ENCODE measurements at regions not wholly inside any gene's neighbourhood (a gene's known extent, or its start where the extent isn't known, plus 50 kb on each side); places are given as distances from the start of the nearest gene placed in this dataset.
"Not testable (repeated sequence)": the region's sequence is repeated elsewhere in the genome, so short reads cannot be mapped to it uniquely, and the experiment has no call there.

DNA sequence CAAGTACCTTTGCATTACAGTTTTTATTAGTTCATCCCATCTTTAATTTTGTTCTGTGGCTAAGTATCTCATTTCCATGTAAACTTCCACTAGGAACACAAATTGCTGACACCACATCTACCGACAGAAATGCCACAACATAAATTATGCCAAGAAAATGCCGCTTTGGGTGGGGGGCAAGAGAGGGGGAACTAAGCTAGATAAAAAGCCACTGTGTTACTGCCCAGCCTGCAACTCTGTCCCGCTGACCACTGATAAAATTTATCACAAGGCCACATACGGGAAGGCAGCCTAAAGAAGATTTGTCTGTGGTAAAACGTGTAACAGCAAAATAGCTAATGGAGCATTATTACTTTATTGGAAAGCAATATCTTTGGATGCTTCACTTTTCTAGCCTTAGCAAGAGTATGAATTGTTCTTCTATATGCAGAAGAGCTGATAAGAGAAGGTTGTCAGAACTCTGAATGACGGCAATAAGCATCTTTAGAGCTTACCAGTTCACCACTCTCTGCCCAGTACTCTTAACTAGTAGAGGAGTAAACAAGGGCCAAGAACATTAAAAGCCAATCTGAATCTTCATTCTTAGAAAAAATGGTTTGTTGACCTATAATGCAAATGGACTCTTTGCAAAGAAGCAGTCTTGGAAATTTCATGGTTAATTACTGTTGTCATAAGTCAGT lies 172.2 kb upstream of the MEF2C start:
- H3K4me1 ChIP-seq (ENCODE audit: insufficient read depth, low read length) = no peaks in the 10 kb centered on the region
- H3K4me3 ChIP-seq (ENCODE audit: low read length) = no peak overlapping the region
- peaks cover 8% of the 10 kb centered on the region for H3K9me3 ChIP-seq (ENCODE audit: insufficient read depth, low read depth, low read length)
- no peak overlapping the region for H3K9ac ChIP-seq (ENCODE audit: low read depth, low read length)
- no peaks in the 10 kb centered on the region for H3K36me3 ChIP-seq (ENCODE audit: insufficient read depth, low read depth, low read length)
- H3K27me3 ChIP-seq (ENCODE audit: insufficient read depth, low read length) = no peaks in the 10 kb centered on the region
- H3K27ac ChIP-seq (ENCODE audit: low read length) = no peak overlapping the region

- no peaks in the 10 kb centered on the region for H3K36me3 ChIP-seq (ENCODE audit: insufficient read depth, low read depth, low read length)
Measured at GRCh38 chr5:89053547-89053946, 170.6 kb upstream of the MEF2C start.

DNA sequence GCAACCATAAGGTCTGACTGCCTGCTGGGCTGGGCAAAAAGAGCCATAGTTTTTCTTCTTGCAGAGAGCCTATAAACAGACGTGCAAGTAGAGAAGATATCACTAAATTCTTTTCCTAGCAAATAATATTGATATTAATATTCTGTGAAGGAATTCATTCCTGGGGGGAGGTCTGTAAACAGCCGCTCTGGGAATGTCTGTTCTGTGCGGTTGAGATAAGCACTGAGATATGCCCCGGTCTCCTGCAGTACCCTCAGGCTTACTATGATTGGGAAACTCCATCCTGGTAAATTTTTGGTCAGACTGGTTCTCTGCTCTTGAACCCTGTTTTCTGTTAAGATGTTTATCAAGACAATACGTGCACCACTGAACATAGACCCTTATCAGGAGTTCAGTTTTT lies 167.1 kb upstream of the MEF2C start:
- not testable (repeated sequence) for H3K27me3 ChIP-seq (ENCODE audit: insufficient read depth, low read length); H3K4me3 ChIP-seq (ENCODE audit: low read length); H3K27ac ChIP-seq (ENCODE audit: low read length)

More at GRCh38 chr5:89053547-89053946, 170.6 kb upstream of the MEF2C start:
- Histone ChIP-seq H3K27ac (ENCODE audit: low read length) (no peak overlapping the region), H3K9ac (ENCODE audit: low read depth, low read length) (no peak overlapping the region), H3K4me1 (ENCODE audit: insufficient read depth, low read length) (no peaks in the 10 kb centered on the region), H3K4me3 (ENCODE audit: low read length) (no peak overlapping the region), H3K9me3 (ENCODE audit: insufficient read depth, low read depth, low read length) (peaks cover 19% of the 10 kb centered on the region), H3K27me3 (ENCODE audit: insufficient read depth, low read length) (no peaks in the 10 kb centered on the region)

DNA sequence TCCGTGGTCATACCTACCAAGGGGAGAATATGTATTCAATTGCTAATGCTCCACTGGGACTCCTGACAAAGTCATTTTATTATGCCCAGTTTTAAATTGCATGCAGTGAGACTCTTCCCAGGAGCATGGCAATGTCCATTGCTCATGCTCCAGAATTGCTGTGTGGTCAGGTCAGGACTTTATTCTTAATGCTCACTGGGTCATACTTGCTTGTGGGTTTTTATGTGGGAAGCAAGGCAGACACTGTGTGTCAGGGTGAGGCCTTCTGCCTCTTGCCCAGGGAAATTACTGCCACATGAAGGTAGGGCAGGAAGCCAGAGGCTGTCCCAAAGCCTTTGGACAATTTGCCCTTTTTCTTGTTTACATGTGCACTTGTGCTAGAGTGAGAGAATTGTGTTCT lies 164.6 kb upstream of the MEF2C start:
- no peaks in the 10 kb centered on the region for H3K36me3 ChIP-seq (ENCODE audit: insufficient read depth, low read depth, low read length)
- peaks cover 19% of the 10 kb centered on the region for H3K9me3 ChIP-seq (ENCODE audit: insufficient read depth, low read depth, low read length)

More for the DNA sequence above, 167.1 kb upstream of the MEF2C start:
- not testable (repeated sequence) for H3K9ac ChIP-seq (ENCODE audit: low read depth, low read length); H3K36me3 ChIP-seq (ENCODE audit: insufficient read depth, low read depth, low read length); H3K4me1 ChIP-seq (ENCODE audit: insufficient read depth, low read length)
- peaks cover 19% of the 10 kb centered on the region for H3K9me3 ChIP-seq (ENCODE audit: insufficient read depth, low read depth, low read length)

GRCh38 chr5:89045216-89045615 lies 162.2 kb upstream of the MEF2C start:
- H3K27me3 ChIP-seq (ENCODE audit: insufficient read depth, low read length) = no peaks in the 10 kb centered on the region
- H3K4me1 ChIP-seq (ENCODE audit: insufficient read depth, low read length) = no peaks in the 10 kb centered on the region; the same call in 1 of the 2 replicates
- H3K9me3 ChIP-seq (ENCODE audit: insufficient read depth, low read depth, low read length) = peaks cover 12% of the 10 kb centered on the region
- no peaks in the 10 kb centered on the region for H3K36me3 ChIP-seq (ENCODE audit: insufficient read depth, low read depth, low read length)
- no peak overlapping the region for H3K4me3 ChIP-seq (ENCODE audit: low read length)
- no peak overlapping the region for H3K9ac ChIP-seq (ENCODE audit: low read depth, low read length)
- H3K27ac ChIP-seq (ENCODE audit: low read length) = no peak overlapping the region

More for the DNA sequence above, 164.6 kb upstream of the MEF2C start:
- H3K4me3 ChIP-seq (ENCODE audit: low read length) = no peak overlapping the region
- H3K4me1 ChIP-seq (ENCODE audit: insufficient read depth, low read length) = no peaks in the 10 kb centered on the region; the same call in 1 of the 2 replicates
- H3K27ac ChIP-seq (ENCODE audit: low read length) = no peak overlapping the region
- H3K27me3 ChIP-seq (ENCODE audit: insufficient read depth, low read length) = no peaks in the 10 kb centered on the region
- no peak overlapping the region for H3K9ac ChIP-seq (ENCODE audit: low read depth, low read length)

GRCh38 chr5:89044674-89045200 lies 161.8 kb upstream of the MEF2C start:
- Histone ChIP-seq H3K9ac (ENCODE audit: low read depth, low read length) (no peak overlapping the region), H3K36me3 (ENCODE audit: insufficient read depth, low read depth, low read length) (no peaks in the 10 kb centered on the region), H3K4me3 (ENCODE audit: low read length) (no peak overlapping the region), H3K27me3 (ENCODE audit: insufficient read depth, low read length) (no peaks in the 10 kb centered on the region), H3K27ac (ENCODE audit: low read length) (no peak overlapping the region), H3K9me3 (ENCODE audit: insufficient read depth, low read depth, low read length) (peaks cover 7% of the 10 kb centered on the region), H3K4me1 (ENCODE audit: insufficient read depth, low read length) (no peaks in the 10 kb centered on the region; the same call in 1 of the 2 replicates)

GRCh38 chr5:89043676-89044075 lies 160.7 kb upstream of the MEF2C start:
- H3K4me3 ChIP-seq (ENCODE audit: low read length) = no peak overlapping the region
- H3K36me3 ChIP-seq (ENCODE audit: insufficient read depth, low read depth, low read length) = no peaks in the 10 kb centered on the region
- no peak overlapping the region for H3K9ac ChIP-seq (ENCODE audit: low read depth, low read length)
- H3K27me3 ChIP-seq (ENCODE audit: insufficient read depth, low read length) = no peaks in the 10 kb centered on the region
- H3K9me3 ChIP-seq (ENCODE audit: insufficient read depth, low read depth, low read length) = no peaks in the 10 kb centered on the region
- H3K27ac ChIP-seq (ENCODE audit: low read length) = no peak overlapping the region
- H3K4me1 ChIP-seq (ENCODE audit: insufficient read depth, low read length) = no peaks in the 10 kb centered on the region; the same call in 1 of the 2 replicates

DNA sequence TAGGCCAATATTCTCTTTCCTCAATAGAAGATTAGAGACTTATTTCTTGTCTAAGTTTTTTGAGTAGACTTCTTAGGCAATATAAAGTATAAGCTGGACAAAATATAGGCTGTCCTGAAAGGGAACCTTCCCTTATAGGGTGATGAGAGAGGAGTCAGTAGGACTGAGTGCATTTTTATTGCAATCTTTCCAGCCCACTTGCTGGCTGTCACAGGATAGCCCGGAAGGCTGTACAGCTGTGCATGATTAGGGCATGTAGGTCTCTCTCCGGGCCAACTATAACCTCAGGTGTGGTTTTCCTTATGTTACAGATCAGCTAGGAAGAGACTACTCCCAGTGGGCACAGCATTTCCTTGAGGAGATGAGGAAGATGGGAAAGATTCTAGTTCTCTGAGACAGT lies 159.8 kb upstream of the MEF2C start:
- Histone ChIP-seq H3K9ac (ENCODE audit: low read depth, low read length) (no peak overlapping the region), H3K9me3 (ENCODE audit: insufficient read depth, low read depth, low read length) (no peaks in the 10 kb centered on the region), H3K36me3 (ENCODE audit: insufficient read depth, low read depth, low read length) (no peaks in the 10 kb centered on the region), H3K27me3 (ENCODE audit: insufficient read depth, low read length) (no peaks in the 10 kb centered on the region), H3K27ac (ENCODE audit: low read length) (no peak overlapping the region), H3K4me1 (ENCODE audit: insufficient read depth, low read length) (no peaks in the 10 kb centered on the region; the same call in 1 of the 2 replicates), H3K4me3 (ENCODE audit: low read length) (no peak overlapping the region)

DNA sequence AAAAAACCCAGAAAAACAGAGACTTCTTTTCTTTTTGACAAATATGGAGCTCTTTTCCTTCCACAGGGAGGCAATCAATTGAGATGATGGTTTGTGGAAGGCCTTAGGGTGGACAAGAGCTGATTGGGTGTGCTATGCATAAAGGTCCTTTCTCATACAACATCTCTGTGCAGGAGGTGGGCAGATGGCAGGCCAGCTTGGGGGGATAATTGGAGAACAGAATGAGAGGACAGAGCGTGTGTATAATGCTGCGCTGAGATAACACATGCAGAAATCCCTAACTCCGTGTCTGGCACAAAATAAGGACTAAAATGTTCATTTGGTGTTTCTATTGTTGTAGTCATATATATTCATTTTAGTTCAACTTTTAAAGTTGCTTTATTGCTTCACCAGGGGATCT lies 159.0 kb upstream of the MEF2C start:
- no peaks in the 10 kb centered on the region for H3K27me3 ChIP-seq (ENCODE audit: insufficient read depth, low read length)
- H3K4me1 ChIP-seq (ENCODE audit: insufficient read depth, low read length) = no peaks in the 10 kb centered on the region
- no peak overlapping the region for H3K9ac ChIP-seq (ENCODE audit: low read depth, low read length)
- H3K9me3 ChIP-seq (ENCODE audit: insufficient read depth, low read depth, low read length) = no peaks in the 10 kb centered on the region
- no peaks in the 10 kb centered on the region for H3K36me3 ChIP-seq (ENCODE audit: insufficient read depth, low read depth, low read length)
- H3K4me3 ChIP-seq (ENCODE audit: low read length) = no peak overlapping the region
- no peak overlapping the region for H3K27ac ChIP-seq (ENCODE audit: low read length)

- no peaks in the 10 kb centered on the region for H3K9me3 ChIP-seq (ENCODE audit: insufficient read depth, low read depth, low read length)
- H3K4me1 ChIP-seq (ENCODE audit: insufficient read depth, low read length) = no peaks in the 10 kb centered on the region
- no peaks in the 10 kb centered on the region for H3K36me3 ChIP-seq (ENCODE audit: insufficient read depth, low read depth, low read length)
- no peaks in the 10 kb centered on the region for H3K27me3 ChIP-seq (ENCODE audit: insufficient read depth, low read length)
- H3K9ac ChIP-seq (ENCODE audit: low read depth, low read length) = no peak overlapping the region
- no peak overlapping the region for H3K4me3 ChIP-seq (ENCODE audit: low read length)
- H3K27ac ChIP-seq (ENCODE audit: low read length) = no peak overlapping the region
Measured at GRCh38 chr5:89041249-89041779, 158.3 kb upstream of the MEF2C start.

DNA sequence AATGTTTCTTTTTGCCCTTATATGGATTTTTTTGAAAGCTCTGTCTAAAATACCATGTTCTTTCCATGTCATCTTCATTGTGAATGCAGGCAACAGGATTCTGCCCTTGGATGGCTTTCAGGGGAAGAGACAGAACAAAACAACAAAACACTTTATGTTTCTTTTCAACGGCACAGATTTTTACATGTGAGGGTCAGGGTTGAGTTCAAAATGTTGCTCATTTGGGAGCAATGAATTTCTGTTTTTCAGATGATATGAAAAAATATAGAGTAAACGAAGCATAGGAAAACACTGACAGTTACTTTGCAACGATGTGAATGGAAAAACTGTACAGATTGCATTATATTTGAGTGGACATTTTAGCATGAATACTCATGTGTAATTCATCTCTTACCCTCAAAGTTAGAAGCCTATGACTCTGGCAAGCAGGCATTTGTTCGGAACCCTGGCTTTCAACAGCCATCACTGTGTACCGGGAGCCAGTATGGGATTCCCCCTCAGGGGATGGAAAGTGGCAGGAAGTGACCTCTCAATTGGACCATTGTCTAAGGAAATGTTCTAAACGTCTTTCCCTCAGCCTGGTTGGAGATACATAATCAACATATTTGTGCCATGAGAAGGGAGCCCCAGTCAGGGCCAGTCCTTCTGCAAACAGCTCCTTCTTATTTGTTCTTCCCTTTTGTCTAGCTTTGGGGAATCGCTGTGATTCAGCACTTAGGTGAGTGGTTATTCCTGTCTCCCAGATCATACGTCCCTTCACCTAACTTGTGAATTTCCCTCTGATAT lies 153.9 kb upstream of the MEF2C start:
- Histone ChIP-seq H3K9me3 (ENCODE audit: insufficient read depth, low read depth, low read length) (no peaks in the 10 kb centered on the region), H3K9ac (ENCODE audit: low read depth, low read length) (no peak overlapping the region), H3K4me1 (ENCODE audit: insufficient read depth, low read length) (no peaks in the 10 kb centered on the region), H3K27me3 (ENCODE audit: insufficient read depth, low read length) (no peaks in the 10 kb centered on the region), H3K4me3 (ENCODE audit: low read length) (no peak overlapping the region), H3K27ac (ENCODE audit: low read length) (no peak overlapping the region), H3K36me3 (ENCODE audit: insufficient read depth, low read depth, low read length) (no peaks in the 10 kb centered on the region)

Measured in iPS-20b (cell line).